Prostate gland (tissue), 2 donors: ENCODE measurements at regions not wholly inside any gene's neighbourhood (a gene's known extent, or its start where the extent isn't known, plus 50 kb on each side); places are given as distances from the start of the nearest gene placed in this dataset.
"Not testable (repeated sequence)": the region's sequence is repeated elsewhere in the genome, so short reads cannot be mapped to it uniquely, and the experiment has no call there.

Experiments
- DNase-seq: peaks from one replicate; pipeline ENCODE4 v3.0.0-alpha.2; 2019; ENCODE audit warnings: low spot score
- H3K27ac ChIP-seq, 2 donors: fragments of 200-600 bp; sonication (generic); 2 replicates each; pipeline ENCODE4 v1.5.1; 2017 to 2019
- H3K27me3 ChIP-seq: fragments of 200-600 bp; sonication (generic); replicated peaks from 2 replicates; pipeline ENCODE4 v1.5.1; 2019; ENCODE audit not compliant: insufficient read depth
- H3K36me3 ChIP-seq, 2 donors: fragments of 200-600 bp; sonication (generic); 1 replicate in 1 of 2; 2 replicates in 1 of 2; pipeline versions ENCODE4 v1.5.1 to v1.8.1; 2017 to 2019
- H3K4me1 ChIP-seq: fragments of 200-600 bp; sonication (generic); replicated peaks from 2 replicates; pipeline ENCODE4 v1.5.1; 2019
- H3K4me3 ChIP-seq, 2 donors: fragments of 200-600 bp; sonication (generic); 2 replicates each; pipeline ENCODE4 v1.5.1; 2017 to 2019
- H3K9me3 ChIP-seq: fragments of 200-600 bp; sonication (generic); 2 replicates; pipeline ENCODE4 v1.5.1; 2017
- POLR2A ChIP-seq: fragments of 450-650 bp; IDR thresholded peaks from one replicate; pipeline ENCODE4 v1.6.1; 2016; ENCODE audit warnings: antibody characterized with exemption, mild to moderate bottlenecking
- POLR2AphosphoS5 ChIP-seq: sonication (generic); formaldehyde crosslinking; IDR thresholded peaks from one replicate; pipeline ENCODE4 v1.6.1; 2017; ENCODE audit warnings: antibody characterized with exemption
- WGBS: methylation state at CpG from one replicate; pipeline ENCODE4 v1.1.5; 2018; 5-methylcytosine and 5-hydroxymethylcytosine counted together
- intact Hi-C: fragments of 100-400 bp; cut with DNase I; formaldehyde crosslinking; loops from one replicate; pipeline ENCODE4 v1.14.2; 2022
- TF ChIP-seq, protein P1 (sequence below), 4 experiments: fragments of 200-600 bp in 2 of 4; fragments of 450-650 bp in 2 of 4; sonication (generic) in 2 of 4; IDR thresholded peaks; 1 replicate in 3 of 4; 2 replicates in 1 of 4; pipeline ENCODE4 v1.5.1; 2016 to 2019; ENCODE audit warnings: antibody characterized with exemption in 4 of 4, mild to moderate bottlenecking in 2 of 4, moderate library complexity in 2 of 4

GRCh38 chr21:35811191-35811806 is 249.0 kb downstream of the SETD4 start:
- no peak for TF ChIP-seq POLR2A
- TF ChIP-seq, protein P1, sequence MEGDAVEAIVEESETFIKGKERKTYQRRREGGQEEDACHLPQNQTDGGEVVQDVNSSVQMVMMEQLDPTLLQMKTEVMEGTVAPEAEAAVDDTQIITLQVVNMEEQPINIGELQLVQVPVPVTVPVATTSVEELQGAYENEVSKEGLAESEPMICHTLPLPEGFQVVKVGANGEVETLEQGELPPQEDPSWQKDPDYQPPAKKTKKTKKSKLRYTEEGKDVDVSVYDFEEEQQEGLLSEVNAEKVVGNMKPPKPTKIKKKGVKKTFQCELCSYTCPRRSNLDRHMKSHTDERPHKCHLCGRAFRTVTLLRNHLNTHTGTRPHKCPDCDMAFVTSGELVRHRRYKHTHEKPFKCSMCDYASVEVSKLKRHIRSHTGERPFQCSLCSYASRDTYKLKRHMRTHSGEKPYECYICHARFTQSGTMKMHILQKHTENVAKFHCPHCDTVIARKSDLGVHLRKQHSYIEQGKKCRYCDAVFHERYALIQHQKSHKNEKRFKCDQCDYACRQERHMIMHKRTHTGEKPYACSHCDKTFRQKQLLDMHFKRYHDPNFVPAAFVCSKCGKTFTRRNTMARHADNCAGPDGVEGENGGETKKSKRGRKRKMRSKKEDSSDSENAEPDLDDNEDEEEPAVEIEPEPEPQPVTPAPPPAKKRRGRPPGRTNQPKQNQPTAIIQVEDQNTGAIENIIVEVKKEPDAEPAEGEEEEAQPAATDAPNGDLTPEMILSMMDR (IDR thresholded peaks at IDR 0.05) = no peak
- TF ChIP-seq POLR2AphosphoS5 = no peak
- DNase-seq = no peak
- no peaks in the 10 kb centered on the region for H3K4me1 ChIP-seq
- H3K27ac ChIP-seq = no peak overlapping the region
- no peaks in the 10 kb centered on the region for H3K9me3 ChIP-seq
- WGBS = 89% methylated on average over 10 of the region's 10 CpGs
- H3K4me3 ChIP-seq = no peak overlapping the region
- intact Hi-C loops = no loop called here
- H3K36me3 ChIP-seq = no peaks in the 10 kb centered on the region
- H3K27me3 ChIP-seq = no peaks in the 10 kb centered on the region

DNA sequence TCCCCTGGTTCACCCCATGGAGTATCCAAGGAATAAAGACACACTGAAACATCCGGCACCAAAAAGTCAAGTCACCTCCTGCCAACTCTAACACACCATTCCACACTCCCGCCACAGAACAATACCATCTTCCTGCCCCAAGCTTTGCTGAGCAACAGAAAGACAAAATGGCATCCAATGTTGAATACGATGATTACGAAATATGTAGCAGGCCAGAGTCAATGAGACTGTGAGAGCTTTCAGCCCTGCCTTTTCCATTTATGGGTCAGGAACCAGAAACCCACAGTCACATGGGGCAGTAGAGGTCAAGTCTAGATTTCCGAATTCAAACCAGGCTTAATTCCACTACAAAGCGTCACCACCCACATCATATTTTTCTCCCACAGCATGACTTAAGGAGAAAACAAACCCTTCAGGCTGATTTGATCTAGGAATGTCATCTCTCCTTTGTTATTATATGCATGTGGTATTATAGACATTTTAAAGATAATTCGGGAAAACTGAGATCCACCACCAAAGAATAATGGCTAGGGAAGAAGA is 249.8 kb downstream of the SETD4 start:
- H3K4me1 ChIP-seq = no peaks in the 10 kb centered on the region
- 97% methylated on average over 7 of the region's 7 CpGs for WGBS
- TF ChIP-seq, protein P1 (IDR thresholded peaks at IDR 0.05) = no peak
- TF ChIP-seq POLR2AphosphoS5 = no peak
- no peak for TF ChIP-seq POLR2A
- no peaks in the 10 kb centered on the region for H3K27me3 ChIP-seq
- H3K9me3 ChIP-seq = no peaks in the 10 kb centered on the region
- no peak for DNase-seq
- no peaks in the 10 kb centered on the region for H3K36me3 ChIP-seq
- H3K4me3 ChIP-seq = no peak overlapping the region
- intact Hi-C loops = no loop called here
- no peak overlapping the region for H3K27ac ChIP-seq

DNA sequence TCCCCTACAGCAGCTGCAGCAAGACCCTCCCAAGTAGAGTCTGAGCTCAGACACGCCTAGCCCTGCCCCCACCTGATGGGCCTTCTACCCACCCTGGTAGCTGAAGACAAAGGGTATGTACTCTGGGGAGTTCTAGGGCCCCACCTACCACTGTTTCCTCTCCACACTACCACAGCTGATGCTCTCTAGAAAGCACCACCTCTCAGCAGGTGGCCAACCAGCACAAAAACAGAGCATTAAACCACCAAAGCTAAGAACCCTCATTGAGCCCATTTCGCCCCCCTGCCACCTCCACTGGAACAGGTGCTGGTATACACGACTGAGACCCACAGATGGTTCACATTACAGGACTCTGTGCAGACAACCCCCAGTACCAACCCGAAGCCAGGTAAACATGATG is 258.9 kb downstream of the SETD4 start:
- DNase-seq = no peak
- H3K36me3 ChIP-seq = no peaks in the 10 kb centered on the region
- intact Hi-C loops = no loop called here
- 78% methylated on average over 4 of the region's 4 CpGs for WGBS
- H3K4me3 ChIP-seq = no peak overlapping the region
- H3K27ac ChIP-seq = peak overlapping the region in 1 of 2 donors; percentile 32
- H3K4me1 ChIP-seq = no peaks in the 10 kb centered on the region
- no peak for TF ChIP-seq POLR2A
- TF ChIP-seq, protein P1 (IDR thresholded peaks at IDR 0.05) = no peak
- no peak for TF ChIP-seq POLR2AphosphoS5
- no peaks in the 10 kb centered on the region for H3K27me3 ChIP-seq
- no peaks in the 10 kb centered on the region for H3K9me3 ChIP-seq

GRCh38 chr21:35800796-35801385 is 259.4 kb downstream of the SETD4 start:
- H3K4me3 ChIP-seq, H3K4me1 ChIP-seq, H3K9me3 ChIP-seq, H3K36me3 ChIP-seq, intact Hi-C loops, H3K27me3 ChIP-seq: not testable (repeated sequence)
- 58% methylated on average over 9 of the region's 9 CpGs for WGBS
- TF ChIP-seq POLR2AphosphoS5 = peak; percentile 17
- peak; percentile 22 for DNase-seq
- H3K27ac ChIP-seq = peak overlapping the region in 1 of 2 donors; percentile 32

DNA sequence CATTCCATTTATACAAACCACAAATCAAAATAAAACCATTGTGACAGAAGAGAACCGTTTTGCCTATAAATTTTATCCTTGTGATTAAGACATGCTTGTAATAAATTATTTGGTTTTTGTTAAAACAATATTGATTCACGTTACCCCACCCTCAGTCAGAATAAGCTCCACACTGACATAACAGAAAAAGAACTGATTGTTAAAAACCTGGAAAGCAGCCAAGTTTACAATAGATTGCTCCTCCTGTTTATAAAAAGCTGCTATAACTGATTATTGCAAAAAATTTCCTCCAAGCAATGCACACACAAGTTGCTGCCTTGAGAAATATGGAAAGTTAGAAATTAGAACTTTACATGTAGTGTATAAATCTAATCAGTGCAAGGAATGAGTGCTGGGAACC is 263.5 kb downstream of the SETD4 start:
- Histone ChIP-seq H3K36me3 (no peaks in the 10 kb centered on the region), H3K4me3 (no peak overlapping the region), H3K4me1 (no peaks in the 10 kb centered on the region), H3K27me3 (no peaks in the 10 kb centered on the region), H3K9me3 (no peaks in the 10 kb centered on the region), H3K27ac (no peak overlapping the region)
- TF ChIP-seq POLR2AphosphoS5 (no peak), POLR2A (no peak)
- TF ChIP-seq, protein P1 (IDR thresholded peaks at IDR 0.05) = no peak
- intact Hi-C loops = no loop called here
- DNase-seq = no peak
- WGBS = 3% methylated on average over 2 of the region's 2 CpGs

DNA sequence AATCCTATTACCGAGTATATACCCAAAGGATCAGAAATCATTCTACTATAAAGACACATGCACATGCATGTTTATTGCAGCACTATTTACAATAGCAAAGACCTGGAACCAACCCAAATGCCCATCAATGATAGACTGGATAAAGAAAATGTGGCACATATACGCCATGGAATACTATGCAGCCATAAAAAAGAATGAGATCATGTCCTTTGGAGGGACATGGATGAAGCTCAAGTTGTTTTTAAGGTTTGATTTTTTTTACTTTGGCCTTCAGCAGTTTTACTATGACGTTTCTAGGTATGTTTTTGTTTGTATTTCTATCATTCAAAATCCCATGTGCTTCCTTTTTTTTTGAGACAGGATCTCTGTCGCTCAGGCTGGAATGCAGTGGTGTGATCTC is 265.8 kb downstream of the SETD4 start:
- H3K4me3 ChIP-seq, H3K4me1 ChIP-seq, H3K9me3 ChIP-seq, H3K36me3 ChIP-seq, DNase-seq, H3K27me3 ChIP-seq, H3K27ac ChIP-seq, intact Hi-C loops: not testable (repeated sequence)
- WGBS = 91% methylated on average over 4 of the region's 4 CpGs
